OCI-LY7 (cell line): ENCODE measurements at regions not wholly inside any gene's neighbourhood (a gene's known extent, or its start where the extent isn't known, plus 50 kb on each side); places are given as distances from the start of the nearest gene placed in this dataset.
A peak's percentile ranks its signal among the peaks of the same experiment; 100 is the strongest.

Source experiments
- BruUV-seq: library from RNA; stranded (reverse); fragments of 400-500 nt; replicated peaks from 2 replicates; lab custom pipeline; 2021; lab: Mats Ljungman, UMichigan
- CTCF ChIA-PET: fragments of 300-600 bp; sonication (Branson Sonifier 250); formaldehyde crosslinking; loops from one replicate; lab custom pipeline; 2022; ENCODE audit warnings: antibody characterized with exemption; ENCODE audit not compliant: unreplicated experiment; lab: Charles Lee
- POLR2A ChIA-PET: fragments of 300-600 bp; sonication (Branson Sonifier 250); formaldehyde crosslinking; loops from one replicate; lab custom pipeline; 2022; ENCODE audit warnings: antibody characterized with exemption; lab: Charles Lee
- DNase-seq: peaks from one replicate; pipeline ENCODE4 v3.0.0-alpha.2; 2015; ENCODE audit warnings: low spot score
- H2AFZ ChIP-seq: fragments of 200-600 bp; sonication (generic), shearing (Covaris generic); 2 replicates; pipeline ENCODE4 v1.6.1; 2014; ENCODE audit warnings: mild to moderate bottlenecking, antibody characterized with exemption, low read length, moderate library complexity
- H3K27ac ChIP-seq: fragments of 200-600 bp; sonication (generic); 2 replicates; pipeline ENCODE4 v1.5.1; 2014; ENCODE audit warnings: mixed run types, low read depth, mild to moderate bottlenecking, moderate library complexity, low read length, inconsistent platforms; ENCODE audit not compliant: poor library complexity, severe bottlenecking
- H3K36me3 ChIP-seq: fragments of 200-600 bp; sonication (generic); 2 replicates; pipeline ENCODE4 v1.6.1; 2014; ENCODE audit warnings: mild to moderate bottlenecking, antibody characterized with exemption, low read length, moderate library complexity, mixed read lengths; ENCODE audit not compliant: insufficient read depth
- H3K4me1 ChIP-seq: fragments of 200-600 bp; sonication (generic); 2 replicates; pipeline ENCODE4 v1.5.1; 2014; ENCODE audit warnings: mild to moderate bottlenecking, low read length; ENCODE audit not compliant: insufficient read depth, poor library complexity, severe bottlenecking
- H3K4me2 ChIP-seq: fragments of 200-600 bp; sonication (generic); 2 replicates; pipeline ENCODE4 v1.6.1; 2014; ENCODE audit warnings: mild to moderate bottlenecking, low read length
- H3K4me3 ChIP-seq: fragments of 200-600 bp; sonication (generic); 2 replicates; pipeline ENCODE4 v1.5.1; 2014; ENCODE audit warnings: mild to moderate bottlenecking, low read depth, low read length; ENCODE audit not compliant: poor library complexity, severe bottlenecking
- H3K79me2 ChIP-seq: fragments of 200-600 bp; sonication (generic); 2 replicates; pipeline ENCODE4 v1.6.1; 2016; ENCODE audit warnings: low read depth, mild to moderate bottlenecking, low read length, moderate library complexity, mixed read lengths; ENCODE audit not compliant: insufficient read depth
- H3K9me2 ChIP-seq: fragments of 200-600 bp; sonication (generic); 2 replicates; pipeline ENCODE4 v1.6.1; 2016; ENCODE audit warnings: mild to moderate bottlenecking, low read length, mixed read lengths; ENCODE audit not compliant: insufficient read depth
- H3K9me3 ChIP-seq: fragments of 200-600 bp; sonication (generic); 2 replicates; pipeline ENCODE4 v1.6.1; 2014; ENCODE audit warnings: mild to moderate bottlenecking, mixed run types, low read length, mixed read lengths
- H4K20me1 ChIP-seq: fragments of 200-600 bp; sonication (generic); 2 replicates; pipeline ENCODE4 v1.6.1; 2014; ENCODE audit warnings: mild to moderate bottlenecking, antibody characterized with exemption, low read length, moderate library complexity, mixed read lengths; ENCODE audit not compliant: insufficient read depth
- CTCF ChIP-seq: fragments of 200-600 bp; sonication (generic); conservative IDR thresholded peaks from 2 replicates; pipeline ENCODE4 v1.5.1; 2014; ENCODE audit warnings: mild to moderate bottlenecking, antibody characterized with exemption, low read length, moderate library complexity, mixed read lengths
- EZH2phosphoT487 ChIP-seq: fragments of 200-600 bp; sonication (generic); IDR thresholded peaks from 2 replicates; pipeline ENCODE4 v1.6.1; 2018; ENCODE audit warnings: low read depth, borderline replicate concordance, mild to moderate bottlenecking, mixed run types, antibody characterized with exemption, low read length, moderate library complexity, mixed read lengths
- intact Hi-C: fragments of 100-400 bp; cut with micrococcal nuclease; formaldehyde crosslinking; loops from one replicate; pipeline ENCODE4 v1.10.0; 2022; ENCODE audit not compliant: unreplicated experiment

GRCh38 chr13:102940143-102940542 is 94.3 kb downstream of the ERCC5 start:
- ChIA-PET CTCF (no interaction called here), POLR2A (interaction anchor here (0.8 kb wide), 1 partner anchor 16 kb away, joined by 3 read pairs; no protein-coding TSS in a partner anchor)
- no TSS peak for BruUV-seq
- peak; percentile 44 for TF ChIP-seq CTCF
- no peak for TF ChIP-seq EZH2phosphoT487
- intact Hi-C loops = no loop called here
- H3K4me3 ChIP-seq = no peak overlapping the region
- H3K4me2 ChIP-seq = no peak overlapping the region
- H4K20me1 ChIP-seq = no peaks in the 10 kb centered on the region
- H2AFZ ChIP-seq = no peak overlapping the region
- H3K79me2 ChIP-seq = no peaks in the 10 kb centered on the region
- H3K36me3 ChIP-seq = no peaks in the 10 kb centered on the region; the same call in 1 of the 2 replicates
- peaks cover 17% of the 10 kb centered on the region for H3K4me1 ChIP-seq
- no peak overlapping the region for H3K27ac ChIP-seq
- DNase-seq = peak; percentile 16
- no peaks in the 10 kb centered on the region for H3K9me2 ChIP-seq
- peaks cover 10% of the 10 kb centered on the region; the same call in 1 of the 2 replicates for H3K9me3 ChIP-seq

DNA sequence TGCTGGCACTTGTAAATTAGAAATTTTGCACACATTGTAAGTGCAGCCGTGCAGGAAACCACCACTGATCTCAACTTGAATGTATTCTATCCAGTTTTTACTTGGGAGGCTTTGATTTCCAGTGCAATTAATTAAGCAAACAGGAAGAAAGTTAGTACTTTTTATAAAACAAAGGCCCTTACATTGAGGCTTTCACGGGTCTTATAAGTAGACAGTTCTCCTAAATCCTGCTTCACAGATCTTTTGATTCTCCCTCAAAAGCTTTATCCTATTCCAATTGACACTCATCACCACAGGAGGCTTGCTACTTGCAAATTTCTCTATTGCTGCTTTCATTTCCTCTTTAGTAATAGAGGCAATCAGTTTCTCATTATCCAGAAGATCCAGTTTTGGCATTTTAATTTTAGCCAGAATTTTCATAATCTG is 90.1 kb downstream of the ERCC5 start:
- Histone ChIP-seq H3K9me3 (0 out of 2 replicates have a peak, but pooled peaks cover 2% of the 10 kb centered on the region), H4K20me1 (no peaks in the 10 kb centered on the region), H3K4me1 (peaks cover 34% of the 10 kb centered on the region), H3K4me2 (peak overlapping the region; percentile 65), H3K9me2 (no peaks in the 10 kb centered on the region), H2AFZ (peak overlapping the region; percentile 72; the same call in 1 of the 2 replicates), H3K27ac (peak overlapping the region; percentile 39), H3K36me3 (no peaks in the 10 kb centered on the region; the same call in 1 of the 2 replicates), H3K4me3 (peak overlapping the region; percentile 34), H3K79me2 (no peaks in the 10 kb centered on the region)
- peak; percentile 26 for DNase-seq
- TF ChIP-seq EZH2phosphoT487 (no peak), CTCF (no peak)
- POLR2A ChIA-PET = no interaction called here
- intact Hi-C loops = loop anchor here (5.0 kb wide), 1 partner anchor 96 kb away; no protein-coding TSS in a partner anchor
- CTCF ChIA-PET = no interaction called here
- no TSS peak for BruUV-seq

GRCh38 chr13:102933523-102933922 is 87.7 kb downstream of the ERCC5 start:
- H2AFZ ChIP-seq = no peak overlapping the region
- POLR2A ChIA-PET = interaction anchor here (2.0 kb wide), 1 partner anchor 11 kb away, joined by 7 read pairs; no protein-coding TSS in a partner anchor
- no peaks in the 10 kb centered on the region for H3K9me2 ChIP-seq
- intact Hi-C loops = no loop called here
- no peaks in the 10 kb centered on the region for H4K20me1 ChIP-seq
- H3K4me2 ChIP-seq = no peak overlapping the region
- peaks cover 39% of the 10 kb centered on the region for H3K4me1 ChIP-seq
- BruUV-seq = no TSS peak
- DNase-seq = no peak
- no peaks in the 10 kb centered on the region for H3K36me3 ChIP-seq
- CTCF ChIA-PET = no interaction called here
- H3K27ac ChIP-seq = no peak overlapping the region
- TF ChIP-seq EZH2phosphoT487 = no peak
- TF ChIP-seq CTCF = no peak
- no peak overlapping the region for H3K4me3 ChIP-seq
- no peaks in the 10 kb centered on the region for H3K9me3 ChIP-seq
- no peaks in the 10 kb centered on the region for H3K79me2 ChIP-seq
